ENCODE measurements at regions not wholly inside any gene's neighbourhood (a gene's known extent, or its start where the extent isn't known, plus 50 kb on each side); places are given as distances from the start of the nearest gene placed in this dataset.
"Not testable (repeated sequence)": the region's sequence is repeated elsewhere in the genome, so short reads cannot be mapped to it uniquely, and the experiment has no call there.

DNA sequence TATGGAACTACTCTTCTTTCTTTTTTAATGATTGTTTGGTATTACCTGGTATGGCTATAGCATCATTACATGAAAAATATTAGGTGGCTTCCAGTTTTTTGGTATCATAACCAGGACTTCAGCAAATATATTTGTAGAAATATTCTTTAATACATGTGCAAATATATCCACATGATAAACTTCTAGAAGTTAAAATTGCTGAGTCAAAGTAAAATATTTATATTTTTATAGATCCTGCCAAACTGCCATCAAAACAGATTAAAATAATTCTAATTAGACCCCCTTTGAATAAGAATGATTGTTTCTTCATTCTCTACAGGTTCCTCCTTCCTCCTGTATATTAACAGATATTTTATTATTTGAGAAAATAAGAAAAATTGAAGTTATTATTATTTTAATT lies 708.5 kb upstream of the INTU start:
- H3K4me3 ChIP-seq (replicated peaks; ENCODE audit: insufficient read depth, low read length): no peak overlapping the region
- TF ChIP-seq GABPA (IDR thresholded peaks at IDR 0.05; ENCODE audit: low read depth): no peak
- TF ChIP-seq, protein P1, sequence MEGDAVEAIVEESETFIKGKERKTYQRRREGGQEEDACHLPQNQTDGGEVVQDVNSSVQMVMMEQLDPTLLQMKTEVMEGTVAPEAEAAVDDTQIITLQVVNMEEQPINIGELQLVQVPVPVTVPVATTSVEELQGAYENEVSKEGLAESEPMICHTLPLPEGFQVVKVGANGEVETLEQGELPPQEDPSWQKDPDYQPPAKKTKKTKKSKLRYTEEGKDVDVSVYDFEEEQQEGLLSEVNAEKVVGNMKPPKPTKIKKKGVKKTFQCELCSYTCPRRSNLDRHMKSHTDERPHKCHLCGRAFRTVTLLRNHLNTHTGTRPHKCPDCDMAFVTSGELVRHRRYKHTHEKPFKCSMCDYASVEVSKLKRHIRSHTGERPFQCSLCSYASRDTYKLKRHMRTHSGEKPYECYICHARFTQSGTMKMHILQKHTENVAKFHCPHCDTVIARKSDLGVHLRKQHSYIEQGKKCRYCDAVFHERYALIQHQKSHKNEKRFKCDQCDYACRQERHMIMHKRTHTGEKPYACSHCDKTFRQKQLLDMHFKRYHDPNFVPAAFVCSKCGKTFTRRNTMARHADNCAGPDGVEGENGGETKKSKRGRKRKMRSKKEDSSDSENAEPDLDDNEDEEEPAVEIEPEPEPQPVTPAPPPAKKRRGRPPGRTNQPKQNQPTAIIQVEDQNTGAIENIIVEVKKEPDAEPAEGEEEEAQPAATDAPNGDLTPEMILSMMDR (IDR thresholded peaks at IDR 0.05; ENCODE audit: insufficient read depth, low read length): no peak
- TF ChIP-seq, protein P2, sequence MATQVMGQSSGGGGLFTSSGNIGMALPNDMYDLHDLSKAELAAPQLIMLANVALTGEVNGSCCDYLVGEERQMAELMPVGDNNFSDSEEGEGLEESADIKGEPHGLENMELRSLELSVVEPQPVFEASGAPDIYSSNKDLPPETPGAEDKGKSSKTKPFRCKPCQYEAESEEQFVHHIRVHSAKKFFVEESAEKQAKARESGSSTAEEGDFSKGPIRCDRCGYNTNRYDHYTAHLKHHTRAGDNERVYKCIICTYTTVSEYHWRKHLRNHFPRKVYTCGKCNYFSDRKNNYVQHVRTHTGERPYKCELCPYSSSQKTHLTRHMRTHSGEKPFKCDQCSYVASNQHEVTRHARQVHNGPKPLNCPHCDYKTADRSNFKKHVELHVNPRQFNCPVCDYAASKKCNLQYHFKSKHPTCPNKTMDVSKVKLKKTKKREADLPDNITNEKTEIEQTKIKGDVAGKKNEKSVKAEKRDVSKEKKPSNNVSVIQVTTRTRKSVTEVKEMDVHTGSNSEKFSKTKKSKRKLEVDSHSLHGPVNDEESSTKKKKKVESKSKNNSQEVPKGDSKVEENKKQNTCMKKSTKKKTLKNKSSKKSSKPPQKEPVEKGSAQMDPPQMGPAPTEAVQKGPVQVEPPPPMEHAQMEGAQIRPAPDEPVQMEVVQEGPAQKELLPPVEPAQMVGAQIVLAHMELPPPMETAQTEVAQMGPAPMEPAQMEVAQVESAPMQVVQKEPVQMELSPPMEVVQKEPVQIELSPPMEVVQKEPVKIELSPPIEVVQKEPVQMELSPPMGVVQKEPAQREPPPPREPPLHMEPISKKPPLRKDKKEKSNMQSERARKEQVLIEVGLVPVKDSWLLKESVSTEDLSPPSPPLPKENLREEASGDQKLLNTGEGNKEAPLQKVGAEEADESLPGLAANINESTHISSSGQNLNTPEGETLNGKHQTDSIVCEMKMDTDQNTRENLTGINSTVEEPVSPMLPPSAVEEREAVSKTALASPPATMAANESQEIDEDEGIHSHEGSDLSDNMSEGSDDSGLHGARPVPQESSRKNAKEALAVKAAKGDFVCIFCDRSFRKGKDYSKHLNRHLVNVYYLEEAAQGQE (IDR thresholded peaks at IDR 0.05; ENCODE audit: insufficient replicate concordance, low read depth): no peak
- TF ChIP-seq SPI1 (IDR thresholded peaks at IDR 0.05; ENCODE audit: borderline replicate concordance, low read depth): no peak
- no peak for TF ChIP-seq POLR2AphosphoS5 (IDR thresholded peaks at IDR 0.05; ENCODE audit: low read depth)
- H3K27me3 ChIP-seq (ENCODE audit: insufficient read depth, poor library complexity, severe bottlenecking): no peaks in the 10 kb centered on the region
- no peak for DNase-seq (ENCODE audit: low read depth in 1 of 2, low spot score in 1 of 2)
- no peak overlapping the region for H3K27ac ChIP-seq (replicated peaks)

DNA sequence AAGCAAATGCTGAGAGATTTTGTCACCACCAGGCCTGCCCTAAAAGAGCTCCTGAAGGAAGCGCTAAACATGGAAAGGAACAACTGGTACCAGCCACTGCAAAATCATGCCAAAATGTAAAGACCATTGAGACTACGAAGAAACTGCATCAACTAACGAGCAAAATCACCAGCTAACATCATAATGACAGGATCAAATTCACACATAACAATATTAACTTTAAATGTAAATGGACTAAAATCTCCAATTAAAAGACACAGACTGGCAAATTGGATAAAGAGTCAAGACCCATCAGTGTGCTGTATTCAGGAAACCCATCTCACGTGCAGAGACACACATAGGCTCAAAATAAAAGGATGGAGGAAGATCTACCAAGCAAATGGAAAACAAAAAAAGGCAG lies 702.7 kb upstream of the INTU start:
- DNase-seq (ENCODE audit: low read depth in 1 of 2, low spot score in 1 of 2); H3K4me3 ChIP-seq (replicated peaks; ENCODE audit: insufficient read depth, low read length); H3K27ac ChIP-seq (replicated peaks); H3K27me3 ChIP-seq (ENCODE audit: insufficient read depth, poor library complexity, severe bottlenecking): not testable (repeated sequence)

DNA sequence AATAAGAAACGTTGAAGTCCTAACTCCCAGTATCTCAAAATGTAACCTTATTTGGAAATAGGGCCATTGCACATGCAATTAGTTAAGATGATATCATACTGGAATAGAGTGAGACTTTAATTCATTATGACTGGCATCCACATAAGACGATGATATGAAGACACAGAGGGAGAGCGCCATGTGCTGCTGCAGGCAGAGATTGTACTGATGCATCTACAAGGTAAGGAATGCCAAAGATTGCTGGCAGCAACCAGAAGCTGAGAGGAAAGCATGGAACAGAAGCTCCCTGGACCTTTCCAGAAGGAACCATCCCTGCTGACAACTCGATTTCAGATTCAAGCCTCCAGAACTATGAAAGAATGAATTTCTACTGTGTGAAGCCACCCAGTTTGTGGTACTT lies 697.0 kb upstream of the INTU start:
- no peak for DNase-seq (ENCODE audit: low read depth in 1 of 2, low spot score in 1 of 2)
- Histone ChIP-seq H3K4me3 (replicated peaks; ENCODE audit: insufficient read depth, low read length) (no peak overlapping the region), H3K27ac (replicated peaks) (no peak overlapping the region), H3K27me3 (ENCODE audit: insufficient read depth, poor library complexity, severe bottlenecking) (no peaks in the 10 kb centered on the region)
- no peak for TF ChIP-seq POLR2AphosphoS5 (IDR thresholded peaks at IDR 0.05; ENCODE audit: low read depth)
- no peak for TF ChIP-seq GABPA (IDR thresholded peaks at IDR 0.05; ENCODE audit: low read depth)
- TF ChIP-seq, protein P1 (IDR thresholded peaks at IDR 0.05; ENCODE audit: insufficient read depth, low read length): no peak
- no peak for TF ChIP-seq SPI1 (IDR thresholded peaks at IDR 0.05; ENCODE audit: borderline replicate concordance, low read depth)
- TF ChIP-seq, protein P2 (IDR thresholded peaks at IDR 0.05; ENCODE audit: insufficient replicate concordance, low read depth): no peak

DNA sequence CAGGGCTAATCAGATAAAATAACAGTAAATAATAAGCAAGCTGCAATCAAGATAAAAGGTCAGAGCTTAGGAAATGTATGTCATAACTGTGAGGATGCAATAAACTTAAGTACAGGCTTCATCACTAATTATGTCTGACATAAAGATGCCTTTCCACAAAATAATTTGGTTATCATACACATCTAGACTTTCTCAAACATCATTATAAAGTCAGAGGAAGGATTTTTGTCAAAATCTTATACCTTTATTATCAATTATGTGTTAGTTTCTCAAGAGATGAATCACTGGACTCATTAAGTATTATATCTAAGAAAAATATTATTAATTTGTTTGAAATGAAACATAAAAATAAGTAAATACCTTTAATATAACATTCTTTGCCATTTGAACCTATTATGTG lies 695.4 kb upstream of the INTU start:
- no peak overlapping the region for H3K4me3 ChIP-seq (replicated peaks; ENCODE audit: insufficient read depth, low read length)
- TF ChIP-seq, protein P2 (IDR thresholded peaks at IDR 0.05; ENCODE audit: insufficient replicate concordance, low read depth): no peak
- no peak for TF ChIP-seq GABPA (IDR thresholded peaks at IDR 0.05; ENCODE audit: low read depth)
- TF ChIP-seq SPI1 (IDR thresholded peaks at IDR 0.05; ENCODE audit: borderline replicate concordance, low read depth): no peak
- H3K27ac ChIP-seq (replicated peaks): no peak overlapping the region
- no peaks in the 10 kb centered on the region for H3K27me3 ChIP-seq (ENCODE audit: insufficient read depth, poor library complexity, severe bottlenecking)
- no peak for DNase-seq (ENCODE audit: low read depth in 1 of 2, low spot score in 1 of 2)

Data from HL-60 (cell line).